Stomach (tissue), 4 donors: ENCODE measurements at regions not wholly inside any gene's neighbourhood (a gene's known extent, or its start where the extent isn't known, plus 50 kb on each side); places are given as distances from the start of the nearest gene placed in this dataset.

Source experiments
- EP300 ChIP-seq: sonication (generic); formaldehyde crosslinking; IDR thresholded peaks from one replicate; pipeline ENCODE4 v1.6.1; 2017; ENCODE audit warnings: antibody characterized with exemption
- POLR2A ChIP-seq, 4 donors: fragments of 450-650 bp; IDR thresholded peaks; one replicate each; pipeline ENCODE4 v1.6.1; 2016; ENCODE audit warnings: antibody characterized with exemption in 4 of 4, control low read depth in 2 of 4, mild to moderate bottlenecking in 1 of 4, moderate library complexity in 1 of 4
- TF ChIP-seq, protein P1 (sequence below), 7 experiments: fragments of 450-650 bp in 4 of 7; fragments of 200-600 bp in 3 of 7; sonication (generic) in 3 of 7; IDR thresholded peaks; one replicate each; pipeline ENCODE4 v1.5.1; 2016 to 2019; ENCODE audit warnings: antibody characterized with exemption in 7 of 7, control low read depth in 2 of 7, mild to moderate bottlenecking in 1 of 7

DNA sequence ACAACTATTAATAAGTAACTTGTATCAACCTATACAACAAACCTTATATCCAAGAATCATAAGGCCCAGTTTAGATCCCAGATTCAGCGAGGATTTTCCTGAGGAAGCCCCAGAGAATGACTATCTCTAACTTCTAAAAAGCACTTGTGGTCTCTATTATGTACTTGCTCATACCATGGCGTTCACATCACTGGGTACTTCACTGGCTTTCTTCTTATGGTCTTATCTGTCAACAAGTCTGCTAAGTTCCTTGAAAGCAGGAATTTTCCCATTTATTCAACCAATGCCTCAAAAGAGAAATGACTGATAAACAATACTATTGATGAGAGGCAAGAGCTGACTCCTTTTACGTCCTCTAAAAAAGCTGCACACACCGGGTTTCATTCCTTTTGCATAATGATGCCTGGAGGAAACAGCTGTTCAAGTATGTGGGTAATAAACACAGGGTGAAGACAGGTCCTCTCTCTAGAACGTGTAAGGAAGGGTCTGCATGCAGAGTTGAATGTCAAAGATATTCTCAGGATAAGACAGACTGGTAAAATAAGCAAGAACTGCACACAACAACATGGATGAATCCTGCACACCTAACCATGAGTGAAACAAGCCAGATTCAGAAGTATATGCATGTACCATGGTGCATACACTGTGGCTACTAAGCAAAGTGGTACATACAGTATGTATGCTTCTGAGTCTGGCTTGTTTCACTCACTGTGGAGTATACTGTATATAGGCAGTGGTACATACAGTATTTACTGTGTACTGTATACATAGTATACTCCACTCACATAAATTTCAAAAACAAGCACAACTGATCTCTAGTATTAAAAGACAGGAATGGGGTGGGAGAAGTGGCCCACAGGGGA, 408.7 kb downstream of the SHQ1 start:
- TF ChIP-seq, protein P1, sequence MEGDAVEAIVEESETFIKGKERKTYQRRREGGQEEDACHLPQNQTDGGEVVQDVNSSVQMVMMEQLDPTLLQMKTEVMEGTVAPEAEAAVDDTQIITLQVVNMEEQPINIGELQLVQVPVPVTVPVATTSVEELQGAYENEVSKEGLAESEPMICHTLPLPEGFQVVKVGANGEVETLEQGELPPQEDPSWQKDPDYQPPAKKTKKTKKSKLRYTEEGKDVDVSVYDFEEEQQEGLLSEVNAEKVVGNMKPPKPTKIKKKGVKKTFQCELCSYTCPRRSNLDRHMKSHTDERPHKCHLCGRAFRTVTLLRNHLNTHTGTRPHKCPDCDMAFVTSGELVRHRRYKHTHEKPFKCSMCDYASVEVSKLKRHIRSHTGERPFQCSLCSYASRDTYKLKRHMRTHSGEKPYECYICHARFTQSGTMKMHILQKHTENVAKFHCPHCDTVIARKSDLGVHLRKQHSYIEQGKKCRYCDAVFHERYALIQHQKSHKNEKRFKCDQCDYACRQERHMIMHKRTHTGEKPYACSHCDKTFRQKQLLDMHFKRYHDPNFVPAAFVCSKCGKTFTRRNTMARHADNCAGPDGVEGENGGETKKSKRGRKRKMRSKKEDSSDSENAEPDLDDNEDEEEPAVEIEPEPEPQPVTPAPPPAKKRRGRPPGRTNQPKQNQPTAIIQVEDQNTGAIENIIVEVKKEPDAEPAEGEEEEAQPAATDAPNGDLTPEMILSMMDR (IDR thresholded peaks at IDR 0.05): no peak
- TF ChIP-seq POLR2A (IDR thresholded peaks at IDR 0.05): no peak
- no peak for TF ChIP-seq EP300
